HG02610 (cell line): ENCODE measurements at regions not wholly inside any gene's neighbourhood (a gene's known extent, or its start where the extent isn't known, plus 50 kb on each side); places are given as distances from the start of the nearest gene placed in this dataset.

Experiments used
- ATAC-seq: cut with Tn5 transposase; IDR thresholded peaks from one replicate; pipeline ENCODE4 v1.9.1; 2021; ENCODE audit warnings: mild to moderate bottlenecking, moderate library complexity; ENCODE audit not compliant: unreplicated experiment

DNA sequence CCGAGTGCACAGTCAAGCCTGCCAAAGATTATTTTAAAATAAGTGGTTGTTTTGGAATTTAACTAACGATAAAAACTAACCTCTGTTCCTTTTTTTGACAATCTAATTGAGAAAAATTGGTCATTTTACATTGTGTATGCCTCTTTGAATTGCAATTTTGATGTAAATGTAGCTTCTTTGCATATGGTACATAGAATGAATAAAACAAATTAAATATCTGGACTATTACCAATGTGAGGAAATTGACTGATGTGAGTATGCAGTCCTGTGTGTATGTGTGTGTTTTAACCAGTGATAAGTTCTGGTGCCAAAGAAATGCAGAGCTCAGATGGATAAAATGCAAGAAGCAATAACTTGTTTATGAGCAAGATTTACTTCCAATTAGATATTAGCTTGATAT lies 281.3 kb upstream of the ZP4 start:
- ATAC-seq, result no peak

DNA sequence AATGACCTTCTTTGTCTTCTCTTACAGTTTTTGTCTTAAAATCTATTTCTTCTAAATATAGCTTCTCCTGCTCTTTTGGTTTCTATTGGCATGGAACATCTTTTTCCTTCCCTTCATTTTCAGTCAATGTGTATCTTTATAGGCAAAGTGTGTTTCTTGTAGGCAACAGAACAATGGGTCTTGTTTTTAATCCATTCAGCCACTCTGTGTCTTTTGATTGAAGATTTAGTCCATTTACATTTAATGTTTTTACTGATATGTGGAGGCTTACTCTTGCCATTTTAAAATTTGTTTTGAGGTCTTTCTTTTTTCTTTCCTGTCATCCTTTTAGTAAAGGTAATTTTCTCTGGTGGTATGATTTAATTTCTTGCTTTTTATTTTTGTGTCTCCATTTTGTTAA lies 271.2 kb upstream of the ZP4 start:
- ATAC-seq, result no peak

DNA sequence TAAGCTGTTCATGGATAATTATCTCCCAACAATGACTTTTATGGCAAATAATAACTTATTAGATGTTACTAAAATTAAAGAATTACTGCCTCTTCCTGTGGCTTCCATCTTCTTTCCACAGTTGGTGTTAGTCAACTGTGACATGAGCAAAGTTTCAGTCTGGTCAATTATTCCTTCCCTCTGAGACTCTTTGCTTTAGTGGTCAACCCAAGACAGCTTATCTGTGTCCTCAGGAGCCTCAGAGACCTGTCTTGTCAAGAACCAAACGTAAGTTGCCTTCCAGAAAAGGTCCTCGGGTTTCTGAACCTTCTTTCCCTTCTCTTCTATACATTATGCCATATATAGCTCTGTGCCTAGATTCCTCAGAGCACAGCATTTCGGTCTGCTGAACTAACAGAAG lies 263.2 kb upstream of the ZP4 start:
- no peak for ATAC-seq

DNA sequence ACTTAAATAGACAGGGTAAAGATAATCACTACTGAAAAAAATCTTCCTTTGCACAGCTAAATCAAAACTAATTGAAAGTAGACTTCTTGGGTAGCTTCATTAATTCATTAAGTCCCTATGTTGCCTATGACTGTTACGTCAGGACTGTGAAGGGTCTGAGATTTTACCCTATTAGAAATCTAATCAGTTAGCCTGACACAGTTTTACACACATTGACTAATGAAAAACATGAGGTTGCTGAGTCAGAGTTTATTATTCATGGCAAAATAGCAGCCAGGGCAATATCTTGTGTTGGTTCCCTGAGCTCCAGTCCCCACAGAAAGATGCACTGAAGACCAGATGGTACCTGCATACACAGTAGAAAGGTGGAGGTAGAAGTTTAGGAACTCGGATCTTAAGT lies 262.5 kb upstream of the ZP4 start:
- ATAC-seq, result no peak

DNA sequence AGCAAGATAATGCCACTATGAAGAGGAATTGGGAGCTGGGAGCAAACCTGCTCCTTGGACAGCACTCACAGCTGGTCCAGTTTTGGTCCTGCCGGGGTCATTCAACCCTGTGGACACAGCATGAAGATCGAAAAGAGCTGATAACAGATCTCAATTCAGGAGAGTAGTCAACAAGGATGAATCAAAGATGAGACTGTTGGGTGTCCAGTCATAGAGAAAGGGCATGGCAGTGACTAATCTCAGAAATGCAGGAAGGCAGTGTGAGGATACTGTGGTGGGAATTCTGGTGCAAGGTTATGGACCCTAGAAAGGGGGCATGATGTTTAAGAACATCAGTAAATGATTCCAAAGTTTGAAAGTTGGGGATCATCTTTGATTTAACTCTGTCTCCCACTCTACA lies 261.4 kb upstream of the ZP4 start:
- ATAC-seq, result no peak

DNA sequence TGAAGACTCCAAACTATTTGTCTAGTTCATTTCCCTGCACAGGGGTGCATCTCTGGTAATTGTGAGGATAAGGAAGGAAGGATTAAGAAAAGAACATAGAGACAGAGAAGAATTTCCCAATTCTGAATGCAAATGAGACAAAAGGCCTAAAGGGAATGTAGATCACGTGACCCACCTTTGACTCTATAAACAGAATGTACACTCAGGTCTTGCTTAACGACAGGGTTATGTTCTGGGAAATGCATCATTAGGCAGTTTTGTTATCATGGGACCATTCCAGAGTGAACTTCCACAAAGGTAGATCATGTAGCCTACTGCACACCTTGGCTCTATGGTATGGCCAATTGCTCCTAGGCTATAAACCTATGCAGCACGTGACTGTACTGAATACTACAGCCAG lies 252.3 kb upstream of the ZP4 start:
- no peak for ATAC-seq

DNA sequence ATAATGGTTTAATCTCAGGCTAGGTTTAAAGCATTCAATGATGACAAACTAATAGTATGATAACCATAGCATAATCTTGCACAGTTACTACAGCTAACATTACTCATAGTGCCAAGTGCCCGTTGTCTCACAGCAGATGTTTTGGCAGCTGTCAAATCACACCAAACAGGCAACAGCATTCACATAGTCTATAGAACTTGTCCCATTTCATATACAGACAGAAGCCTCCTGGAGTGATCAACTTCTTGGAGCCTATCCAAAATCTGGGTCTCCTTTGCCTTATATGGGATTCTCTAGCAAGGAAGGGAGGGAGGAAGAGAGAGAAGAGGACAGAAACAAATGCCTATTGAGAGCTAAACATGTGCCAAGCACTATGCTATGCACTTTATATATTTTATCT lies 250.6 kb upstream of the ZP4 start:
- no peak for ATAC-seq

DNA sequence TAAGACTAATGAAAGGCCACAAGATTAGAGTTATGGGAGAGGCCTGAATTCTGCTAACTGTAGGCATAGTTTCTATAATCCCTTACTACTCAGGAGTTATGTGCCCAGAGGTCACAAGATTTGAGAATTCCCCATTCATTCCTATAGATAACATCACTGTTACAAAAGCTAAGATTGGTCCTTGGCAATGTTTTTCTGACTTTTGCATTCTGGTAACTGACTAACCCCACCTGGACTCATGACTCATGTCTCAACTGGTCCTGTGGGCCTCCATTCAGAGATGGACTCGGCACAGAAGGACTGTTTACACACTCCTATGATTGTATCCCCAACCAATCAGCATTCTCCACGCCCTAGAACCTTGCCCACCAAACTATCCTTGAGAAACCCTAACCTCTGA lies 249.0 kb upstream of the ZP4 start:
- no peak for ATAC-seq

DNA sequence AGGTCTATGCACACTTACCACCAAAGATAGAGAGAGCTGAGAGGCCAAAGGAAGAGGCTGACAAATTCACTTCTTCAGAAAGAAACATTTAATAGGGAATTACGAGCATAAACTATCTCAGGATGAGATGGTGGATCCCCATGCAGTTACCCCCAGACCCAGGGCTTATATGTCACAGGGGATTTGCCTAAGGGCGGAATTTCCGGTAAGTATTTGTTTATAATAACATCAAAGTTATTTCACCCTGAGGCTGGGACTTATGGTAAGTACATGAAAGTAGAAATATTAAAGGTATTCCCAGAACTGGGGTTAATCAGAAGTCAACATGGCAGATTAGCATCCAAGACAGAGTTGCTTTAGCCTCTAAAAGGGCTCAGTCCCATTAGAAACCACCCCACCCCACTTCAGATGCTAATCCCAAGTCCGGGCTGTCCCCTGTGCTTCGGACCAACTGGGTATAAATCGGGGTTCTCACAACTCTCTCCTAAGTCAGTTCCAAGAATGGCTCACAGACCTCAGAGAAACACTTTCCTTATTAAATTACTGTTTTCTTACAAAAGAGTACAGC lies 247.4 kb upstream of the ZP4 start:
- ATAC-seq, result no peak

DNA sequence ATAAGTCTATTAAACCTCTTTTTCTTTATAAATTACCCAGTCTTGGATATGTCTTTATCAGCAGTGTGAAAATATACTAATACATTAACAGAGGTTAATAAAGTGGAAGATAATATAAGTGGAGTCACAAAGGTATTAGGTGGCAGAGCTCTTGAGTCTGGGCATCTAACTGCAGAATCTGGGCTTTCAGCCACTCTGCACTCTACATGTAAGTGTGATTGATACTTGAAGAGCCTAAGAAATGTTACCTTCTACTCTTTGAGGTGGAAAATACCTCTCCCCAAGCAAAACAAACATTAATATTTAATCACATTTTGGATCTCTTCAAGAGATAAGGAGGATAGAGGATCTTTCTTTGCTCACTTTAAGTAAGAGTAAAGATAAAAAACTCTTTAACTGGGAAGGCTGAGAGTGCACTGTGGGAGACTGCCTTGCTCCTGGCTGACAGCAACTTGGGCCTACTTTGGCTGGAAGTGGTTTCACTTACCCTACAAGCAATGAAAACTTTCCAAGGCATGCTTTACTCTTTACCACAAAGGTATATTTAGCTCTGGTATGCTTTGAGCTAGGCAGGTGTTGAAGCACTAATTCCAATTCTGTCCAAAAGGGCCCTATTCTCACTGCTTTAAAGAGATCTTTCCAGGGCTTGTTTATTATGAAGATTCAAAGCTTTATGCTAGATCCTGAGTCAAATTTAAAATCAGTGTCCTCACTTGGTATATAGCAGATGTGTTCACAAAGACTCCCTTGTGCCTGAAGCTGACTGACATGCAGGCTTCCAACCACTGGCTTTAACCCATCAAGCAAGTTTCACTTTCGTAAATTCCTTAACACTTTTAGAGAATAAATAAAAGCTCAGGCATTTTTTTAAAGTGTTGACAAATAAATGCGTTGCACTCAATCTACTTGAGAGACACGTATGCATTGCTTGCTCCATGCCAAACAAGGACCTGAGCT lies 245.3 kb upstream of the ZP4 start:
- no peak for ATAC-seq

DNA sequence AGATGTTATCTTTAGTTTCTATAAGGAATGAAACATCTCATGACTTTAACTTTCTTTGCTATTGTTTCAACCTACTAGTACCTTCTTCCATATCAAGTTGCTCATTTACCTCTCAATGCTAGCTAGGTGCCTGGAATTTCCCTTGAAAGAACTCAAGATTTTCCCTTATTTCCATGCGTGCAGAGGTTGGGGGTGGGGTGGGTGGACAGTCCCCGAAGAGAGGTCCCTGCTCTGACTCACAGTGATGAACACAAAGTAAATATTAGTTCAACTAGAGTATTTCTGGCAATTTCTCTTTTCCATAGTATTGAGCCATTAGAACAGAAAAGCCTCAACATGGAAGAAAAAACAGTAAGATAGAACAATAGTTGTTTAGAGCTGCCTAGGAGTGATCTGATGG lies 239.0 kb upstream of the ZP4 start:
- ATAC-seq, result no peak

DNA sequence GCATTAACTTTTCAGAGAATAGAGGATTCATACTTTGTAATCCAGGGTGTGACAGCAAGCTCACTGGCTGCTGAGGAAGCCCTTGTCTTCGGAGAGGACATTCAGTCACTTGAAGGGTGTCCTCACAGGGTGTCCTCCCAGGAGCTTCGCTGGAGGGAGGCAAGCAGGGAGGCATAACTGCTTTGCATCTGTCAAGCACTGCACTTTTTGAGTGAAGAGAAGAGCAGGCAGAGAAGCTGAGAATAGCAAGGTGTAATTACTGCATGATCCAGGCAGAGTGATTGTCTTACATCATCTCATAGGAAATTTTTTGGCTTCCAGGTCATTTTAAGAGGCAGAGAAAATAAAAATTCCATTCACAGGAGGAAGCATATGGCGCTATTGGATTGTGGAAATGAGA lies 232.5 kb upstream of the ZP4 start:
- no peak for ATAC-seq

DNA sequence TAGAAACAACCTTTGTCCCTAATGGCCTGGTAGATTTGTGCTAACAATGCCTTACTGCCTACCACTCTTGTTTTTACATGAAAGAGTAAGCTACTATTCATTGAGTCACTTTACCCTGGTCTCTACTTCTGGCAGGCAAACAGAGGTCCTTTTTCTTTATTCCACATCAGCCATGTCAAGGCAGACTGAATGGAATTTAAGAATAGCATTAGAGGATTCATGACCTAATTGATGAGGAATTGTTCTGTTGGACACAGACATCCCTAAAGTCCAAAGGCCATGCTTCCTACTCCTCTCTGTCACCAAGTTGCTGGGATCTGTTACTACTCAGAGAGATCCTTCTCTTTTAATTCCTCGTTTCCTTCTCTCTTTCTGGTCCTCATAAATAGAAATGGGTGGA lies 229.1 kb upstream of the ZP4 start:
- no peak for ATAC-seq

DNA sequence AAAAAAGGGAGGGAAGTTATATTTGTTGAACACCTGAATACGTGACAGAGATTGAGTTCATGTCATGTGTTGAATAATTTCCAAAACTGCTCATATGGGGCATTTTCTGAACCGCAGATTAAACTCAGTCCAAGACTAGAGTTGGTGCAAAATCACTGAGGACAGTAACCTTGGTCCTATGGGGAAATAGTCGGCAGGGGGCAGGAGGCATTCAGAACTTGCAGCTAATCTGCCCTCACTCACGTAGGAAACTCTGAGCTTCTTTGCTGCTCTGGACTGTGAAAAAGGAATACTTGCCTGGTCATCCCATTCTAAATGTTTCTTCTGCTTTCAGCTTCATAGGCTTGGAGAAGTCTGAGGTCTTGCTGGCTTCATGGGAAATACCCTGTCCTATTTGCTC lies 228.3 kb upstream of the ZP4 start:
- no peak for ATAC-seq

DNA sequence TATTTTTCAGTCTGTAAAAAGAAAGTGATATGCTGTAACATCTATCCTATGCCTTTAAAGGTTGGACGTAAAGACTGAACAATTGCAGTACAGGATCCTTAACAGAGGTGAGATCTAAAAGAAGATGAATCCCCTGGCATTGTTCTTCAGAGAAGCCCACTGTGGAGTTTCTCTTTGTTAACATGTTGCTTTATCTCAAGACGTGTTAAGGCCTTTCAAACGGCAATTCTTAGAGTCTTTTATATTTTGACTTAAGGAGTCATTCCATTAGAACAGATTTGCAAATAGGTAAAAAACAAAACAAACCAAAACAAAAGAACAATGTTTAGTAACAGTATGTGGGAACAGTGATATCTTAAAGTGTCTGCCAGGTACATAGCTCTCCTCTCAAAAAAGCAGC lies 225.1 kb upstream of the ZP4 start:
- ATAC-seq, result no peak

DNA sequence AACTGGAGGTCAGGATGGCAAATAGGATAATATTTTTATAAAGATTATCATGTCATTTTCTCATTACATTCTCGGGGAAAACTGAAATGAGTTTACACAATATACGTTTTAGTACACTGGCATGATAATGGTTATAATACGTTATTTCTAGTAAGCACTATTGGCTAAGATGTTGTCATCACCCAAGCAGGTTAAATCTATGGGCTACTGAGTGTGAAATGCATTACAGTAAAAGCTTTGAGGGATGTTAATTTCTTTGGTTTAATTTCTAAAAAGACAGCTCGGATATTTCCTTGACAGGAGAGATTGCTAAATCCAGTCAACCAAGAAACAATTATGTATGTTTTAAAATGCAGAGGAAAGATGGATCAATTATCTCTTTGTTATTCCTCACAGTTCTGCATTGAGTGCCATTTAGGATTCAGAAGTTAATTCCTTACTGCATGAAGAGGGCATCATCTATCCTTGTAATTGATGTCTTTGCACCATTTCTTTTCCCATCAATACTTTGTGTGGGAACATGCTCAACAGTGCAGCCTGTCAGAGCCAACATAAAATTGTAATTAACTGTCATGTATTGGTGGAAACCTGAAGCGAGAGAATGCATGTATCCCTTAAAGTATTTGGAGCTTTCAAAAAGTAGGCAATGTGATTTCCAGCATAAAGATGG lies 222.4 kb upstream of the ZP4 start:
- no peak for ATAC-seq

DNA sequence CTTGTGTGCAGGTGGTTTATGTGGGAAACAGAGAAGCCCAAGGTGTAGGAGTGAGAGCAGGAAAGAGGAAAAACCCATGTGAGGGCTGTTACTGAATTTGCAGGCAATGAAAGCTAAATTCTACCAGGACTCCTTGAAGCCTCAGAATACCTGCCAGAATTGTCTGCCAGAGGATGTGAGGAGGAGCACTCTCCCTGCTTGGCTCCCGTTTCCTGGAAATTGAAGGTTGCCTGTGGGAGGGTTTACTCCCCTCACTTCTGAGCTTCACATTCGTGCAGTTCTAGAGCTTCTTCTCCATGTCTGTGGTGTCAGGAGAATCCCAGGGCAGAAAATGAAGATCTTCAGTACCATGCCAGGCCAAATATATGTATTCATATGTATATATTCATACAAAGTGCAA lies 220.8 kb upstream of the ZP4 start:
- ATAC-seq, result no peak

DNA sequence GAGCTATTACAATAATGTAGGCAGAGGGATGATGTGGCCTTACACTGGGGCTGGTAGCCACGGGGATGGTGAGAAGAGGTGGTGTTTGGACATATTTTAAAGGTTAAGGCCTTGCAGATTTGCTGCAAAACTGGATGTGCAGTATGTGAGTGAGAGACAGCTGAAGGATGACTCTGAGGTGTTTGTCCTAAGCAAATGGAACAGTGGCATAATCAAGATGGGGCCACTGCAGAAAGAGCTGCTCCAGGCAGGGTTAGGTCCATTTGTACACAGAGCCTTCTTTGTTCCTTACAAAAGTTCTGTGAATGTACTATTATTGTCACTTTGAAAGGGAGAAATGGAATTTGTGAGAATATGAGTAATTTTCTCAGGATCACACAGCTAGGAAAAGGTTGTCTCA lies 220.4 kb upstream of the ZP4 start:
- no peak for ATAC-seq

DNA sequence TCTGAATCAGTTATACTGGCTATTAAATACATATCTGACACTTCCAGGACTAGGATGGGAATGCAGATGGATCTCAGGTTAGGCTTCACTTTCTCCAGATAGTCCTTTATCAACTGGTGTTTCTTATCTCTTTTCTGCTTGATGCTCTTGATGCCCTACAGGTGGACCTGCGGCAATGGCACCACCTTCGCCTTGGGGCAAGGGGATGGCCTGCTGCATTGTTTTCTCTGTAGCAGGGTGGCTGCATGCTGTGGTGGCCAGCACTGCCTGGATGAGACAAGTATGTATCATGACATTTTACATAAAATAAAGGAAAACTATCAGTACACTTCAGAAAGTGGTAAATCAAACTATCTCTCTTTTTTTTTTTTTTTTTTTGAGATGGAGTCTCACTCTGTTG lies 217.7 kb upstream of the ZP4 start:
- ATAC-seq, result no peak

DNA sequence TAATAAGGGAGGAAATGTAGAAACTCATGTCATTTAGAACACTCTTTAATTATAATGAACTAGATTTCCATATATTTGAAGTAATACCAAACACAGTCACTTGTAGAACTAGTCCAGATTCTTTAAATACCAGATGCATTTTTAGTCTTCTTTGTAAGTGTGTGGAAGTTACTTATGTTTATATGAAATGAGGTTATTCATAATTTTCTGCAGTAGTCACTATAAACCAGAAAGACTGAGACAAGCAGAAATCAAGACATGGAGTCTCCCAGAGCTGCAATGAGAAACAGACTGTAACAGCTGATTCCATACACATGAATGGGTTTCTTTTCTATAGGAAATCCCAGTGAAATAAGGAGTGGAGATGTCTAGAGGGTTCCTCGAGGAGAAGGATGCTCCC lies 216.6 kb upstream of the ZP4 start:
- ATAC-seq, result no peak

DNA sequence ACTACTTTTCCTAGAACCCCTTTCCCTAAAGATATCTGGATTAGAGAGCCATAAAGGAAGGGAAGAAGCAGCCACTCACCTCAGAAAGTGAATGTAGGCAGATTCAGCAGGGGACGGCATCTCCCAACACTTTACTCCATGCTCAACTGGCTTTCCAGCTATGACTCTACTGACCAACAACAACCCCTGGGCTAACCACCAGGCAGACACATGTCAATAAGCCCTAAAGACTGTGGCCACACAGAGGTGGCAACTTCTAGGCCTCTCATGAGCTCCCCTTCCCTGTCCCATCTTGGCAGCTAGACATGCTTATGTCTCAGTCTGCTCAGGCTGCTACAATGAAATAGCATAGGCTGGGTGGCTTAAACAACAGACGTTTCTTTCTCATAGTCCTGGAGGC lies 214.0 kb upstream of the ZP4 start:
- ATAC-seq, result peak; percentile 80

DNA sequence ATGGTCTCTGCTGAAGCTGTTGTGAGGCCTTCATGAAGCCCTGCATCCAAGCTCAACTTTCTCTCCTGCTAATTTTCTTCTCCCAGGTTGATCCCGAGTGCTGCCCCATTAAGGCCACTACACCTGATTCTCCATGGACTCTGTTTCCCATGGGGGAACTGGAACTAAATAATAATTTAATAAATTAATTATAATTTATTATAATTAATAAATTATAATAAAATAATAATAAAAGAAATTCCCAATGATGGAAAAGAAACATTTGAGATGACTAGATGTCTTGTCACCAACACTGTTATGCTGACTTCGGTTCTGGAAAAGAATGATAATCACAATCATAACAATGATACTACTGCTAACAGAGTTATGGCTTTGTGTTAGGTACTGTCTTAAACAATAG lies 211.2 kb upstream of the ZP4 start:
- no peak for ATAC-seq
